ENCODE measurements at regions not wholly inside any gene's neighbourhood (a gene's known extent, or its start where the extent isn't known, plus 50 kb on each side); places are given as distances from the start of the nearest gene placed in this dataset.
"Not testable (repeated sequence)": the region's sequence is repeated elsewhere in the genome, so short reads cannot be mapped to it uniquely, and the experiment has no call there.

DNA sequence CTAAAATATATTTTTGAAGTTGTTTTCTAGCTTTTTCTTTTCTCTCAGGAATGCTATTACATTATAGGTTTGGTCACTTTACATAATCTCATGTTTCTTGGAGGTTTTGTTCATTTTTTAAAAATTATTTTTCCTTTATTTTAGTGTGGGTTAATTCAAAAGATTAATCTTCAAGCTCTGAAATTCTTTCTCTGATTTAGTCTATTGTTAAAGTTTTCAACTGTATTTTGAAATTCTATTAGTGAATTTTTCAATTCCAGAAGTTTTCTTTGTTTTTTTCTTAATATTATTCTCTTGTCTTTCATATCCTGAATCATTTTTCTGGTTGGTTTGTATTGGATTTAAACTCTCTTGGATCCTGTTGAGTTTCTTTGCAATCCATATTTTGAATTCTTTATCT lies 80.4 kb downstream of the MSTN start:
- DNase-seq (ENCODE audit: low read depth, low spot score): no peak
- ChIA-PET RAD21 (ENCODE audit: low non-redundant PET in 1 of 2, low total read pairs in 2 of 2, uncharacterized antibody in 2 of 2, unreplicated experiment in 2 of 2) (no interaction called here), CTCF (no interaction called here), POLR2A (no interaction called here)
- peaks cover 0 to 18% of the 10 kb centered on the region in 2 experiments; a peak in 1 of 4 replicates for H3K9me3 ChIP-seq (ENCODE audit: control insufficient read depth in 1 of 2, insufficient read depth in 1 of 2, low read depth in 1 of 2, low read length in 2 of 2)
- TF ChIP-seq ZNF274 (IDR thresholded peaks at IDR 0.05; ENCODE audit: low read depth, low read length): no peak
- no peak for TF ChIP-seq SRF (IDR thresholded peaks at IDR 0.05; ENCODE audit: low read depth)
- TF ChIP-seq ZBTB33 (IDR thresholded peaks at IDR 0.05; ENCODE audit: extremely low read depth, insufficient replicate concordance, low read length): no peak
- no peak for TF ChIP-seq ZFX (IDR thresholded peaks at IDR 0.05)
- TF ChIP-seq, protein P1, sequence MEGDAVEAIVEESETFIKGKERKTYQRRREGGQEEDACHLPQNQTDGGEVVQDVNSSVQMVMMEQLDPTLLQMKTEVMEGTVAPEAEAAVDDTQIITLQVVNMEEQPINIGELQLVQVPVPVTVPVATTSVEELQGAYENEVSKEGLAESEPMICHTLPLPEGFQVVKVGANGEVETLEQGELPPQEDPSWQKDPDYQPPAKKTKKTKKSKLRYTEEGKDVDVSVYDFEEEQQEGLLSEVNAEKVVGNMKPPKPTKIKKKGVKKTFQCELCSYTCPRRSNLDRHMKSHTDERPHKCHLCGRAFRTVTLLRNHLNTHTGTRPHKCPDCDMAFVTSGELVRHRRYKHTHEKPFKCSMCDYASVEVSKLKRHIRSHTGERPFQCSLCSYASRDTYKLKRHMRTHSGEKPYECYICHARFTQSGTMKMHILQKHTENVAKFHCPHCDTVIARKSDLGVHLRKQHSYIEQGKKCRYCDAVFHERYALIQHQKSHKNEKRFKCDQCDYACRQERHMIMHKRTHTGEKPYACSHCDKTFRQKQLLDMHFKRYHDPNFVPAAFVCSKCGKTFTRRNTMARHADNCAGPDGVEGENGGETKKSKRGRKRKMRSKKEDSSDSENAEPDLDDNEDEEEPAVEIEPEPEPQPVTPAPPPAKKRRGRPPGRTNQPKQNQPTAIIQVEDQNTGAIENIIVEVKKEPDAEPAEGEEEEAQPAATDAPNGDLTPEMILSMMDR (IDR thresholded peaks at IDR 0.05 in 2 of 3, conservative IDR thresholded peaks at IDR 0.05 in 1 of 3; ENCODE audit: borderline replicate concordance in 1 of 3, insufficient read depth in 1 of 3, low read depth in 2 of 3, low read length in 2 of 3): no peak
- TF ChIP-seq TCF7L2 (IDR thresholded peaks at IDR 0.05; ENCODE audit: borderline replicate concordance, extremely low read depth, insufficient read depth, insufficient read length): no peak
- TF ChIP-seq CEBPB (IDR thresholded peaks at IDR 0.05; ENCODE audit: low read depth): no peak
- BruUV-seq (replicated peaks): no TSS peak
- no peak overlapping the region for H3K27ac ChIP-seq (ENCODE audit: low read depth, low read length)
- H3K4me2 ChIP-seq (ENCODE audit: low read length): no peak overlapping the region
- no peaks in the 10 kb centered on the region for H3K79me2 ChIP-seq (ENCODE audit: insufficient read depth, low read length)
- ATAC-seq: no peak
- no peaks in the 10 kb centered on the region for H3K36me3 ChIP-seq (ENCODE audit: control insufficient read depth in 1 of 2, insufficient read depth in 2 of 2, low read length in 2 of 2)
- no peaks in the 10 kb centered on the region for H3K27me3 ChIP-seq (ENCODE audit: insufficient read depth, low read length)
- no peaks in the 10 kb centered on the region for H4K20me1 ChIP-seq (ENCODE audit: insufficient read depth)
- no peaks in the 10 kb centered on the region for H3K4me1 ChIP-seq (ENCODE audit: control insufficient read depth in 1 of 2, insufficient read depth in 2 of 2, low read length in 2 of 2)
- intact Hi-C loops (cut with micrococcal nuclease): loop anchor here (1.0 kb wide), 1 partner anchor 33 kb away; no protein-coding TSS in a partner anchor
- no peak overlapping the region for H2AFZ ChIP-seq (ENCODE audit: low read depth, low read length, poor library complexity, severe bottlenecking)
- H3K4me3 ChIP-seq (replicated peaks in 1 of 2; ENCODE audit: low read depth in 1 of 2, low read length in 2 of 2): no peak overlapping the region
- no peaks in the 10 kb centered on the region for H3K9me2 ChIP-seq (ENCODE audit: insufficient read depth)
- no peak overlapping the region for H3K9ac ChIP-seq (ENCODE audit: low read length)

DNA sequence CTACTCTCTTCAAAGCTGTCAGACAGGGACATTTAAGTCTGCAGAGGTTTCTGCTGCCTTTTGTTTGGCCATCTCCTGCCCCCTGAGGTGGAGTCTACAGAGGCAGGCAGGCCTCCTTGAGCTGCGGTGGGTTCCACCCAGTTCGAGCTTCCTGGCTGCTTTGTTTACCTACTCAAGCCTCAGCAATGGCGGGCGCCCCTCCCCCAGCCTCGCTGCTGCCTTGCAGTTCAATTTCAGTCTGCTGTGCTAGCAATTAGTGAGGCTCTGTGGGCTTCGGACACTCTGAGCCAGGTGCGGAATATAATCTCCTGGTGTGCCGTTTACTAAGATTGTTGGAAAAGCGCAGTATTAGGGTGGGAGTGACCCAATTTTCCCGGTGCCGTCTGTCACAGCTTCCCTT lies 86.0 kb downstream of the MSTN start:
- CTCF ChIA-PET; BruUV-seq (replicated peaks): not testable (repeated sequence)

More for the DNA sequence above, 86.0 kb downstream of the MSTN start:
- H3K36me3 ChIP-seq (ENCODE audit: control insufficient read depth in 1 of 2, insufficient read depth in 2 of 2, low read length in 2 of 2); H3K9me2 ChIP-seq (ENCODE audit: insufficient read depth); ATAC-seq; H3K9me3 ChIP-seq (ENCODE audit: control insufficient read depth in 1 of 2, insufficient read depth in 1 of 2, low read depth in 1 of 2, low read length in 2 of 2); H3K4me3 ChIP-seq (replicated peaks in 1 of 2; ENCODE audit: low read depth in 1 of 2, low read length in 2 of 2); H3K9ac ChIP-seq (ENCODE audit: low read length); H3K4me2 ChIP-seq (ENCODE audit: low read length); H4K20me1 ChIP-seq (ENCODE audit: insufficient read depth); DNase-seq (ENCODE audit: low read depth, low spot score); intact Hi-C loops (cut with micrococcal nuclease); RAD21 ChIA-PET (ENCODE audit: low non-redundant PET in 1 of 2, low total read pairs in 2 of 2, uncharacterized antibody in 2 of 2, unreplicated experiment in 2 of 2); H2AFZ ChIP-seq (ENCODE audit: low read depth, low read length, poor library complexity, severe bottlenecking); H3K79me2 ChIP-seq (ENCODE audit: insufficient read depth, low read length); H3K27ac ChIP-seq (ENCODE audit: low read depth, low read length); POLR2A ChIA-PET; H3K27me3 ChIP-seq (ENCODE audit: insufficient read depth, low read length); H3K4me1 ChIP-seq (ENCODE audit: control insufficient read depth in 1 of 2, insufficient read depth in 2 of 2, low read length in 2 of 2): not testable (repeated sequence)

Data from HCT116 (cell line).